Suprapubic skin (tissue), 4 donors: ENCODE measurements at regions not wholly inside any gene's neighbourhood (a gene's known extent, or its start where the extent isn't known, plus 50 kb on each side); places are given as distances from the start of the nearest gene placed in this dataset.

Experiments used
- DNase-seq, 2 donors: peaks; one replicate each; pipeline ENCODE4 v3.0.0-alpha.2; 2019; ENCODE audit warnings: low spot score in 2 of 2
- H3K27ac ChIP-seq: fragments of 200-600 bp; sonication (generic); one replicate; pipeline ENCODE4 v1.5.1; 2019
- H3K27me3 ChIP-seq: fragments of 200-600 bp; sonication (generic); one replicate; pipeline ENCODE4 v1.5.1; 2019
- H3K36me3 ChIP-seq: fragments of 200-600 bp; sonication (generic); one replicate; pipeline ENCODE4 v1.5.1; 2019
- H3K4me1 ChIP-seq: fragments of 200-600 bp; sonication (generic); one replicate; pipeline ENCODE4 v1.5.1; 2019
- H3K4me3 ChIP-seq: fragments of 200-600 bp; sonication (generic); one replicate; pipeline ENCODE4 v1.5.1; 2019; ENCODE audit warnings: mild to moderate bottlenecking
- H3K9me3 ChIP-seq: fragments of 200-600 bp; sonication (generic); one replicate; pipeline ENCODE4 v1.5.1; 2019
- EP300 ChIP-seq: sonication (generic); formaldehyde crosslinking; IDR thresholded peaks from one replicate; pipeline ENCODE4 v1.6.1; 2017; ENCODE audit warnings: antibody characterized with exemption
- POLR2A ChIP-seq, 2 donors: fragments of 450-650 bp; IDR thresholded peaks; one replicate each; pipeline ENCODE4 v1.6.1; 2017; ENCODE audit warnings: antibody characterized with exemption in 2 of 2, mild to moderate bottlenecking in 2 of 2, moderate library complexity in 2 of 2
- POLR2AphosphoS5 ChIP-seq, 3 donors: sonication (generic); formaldehyde crosslinking; IDR thresholded peaks; one replicate each; pipeline ENCODE4 v1.6.1; 2017; ENCODE audit warnings: antibody characterized with exemption in 3 of 3
- WGBS: methylation state at CpG from one replicate; pipeline ENCODE4 v1.1.5; 2018; 5-methylcytosine and 5-hydroxymethylcytosine counted together
- TF ChIP-seq, protein P1 (sequence below), 2 donors: fragments of 200-600 bp in 1 of 2; fragments of 450-650 bp in 1 of 2; sonication (generic) in 1 of 2; IDR thresholded peaks; one replicate each; pipeline ENCODE4 v1.5.1; 2016 to 2019; ENCODE audit warnings: antibody characterized with exemption in 2 of 2, mild to moderate bottlenecking in 1 of 2, moderate library complexity in 1 of 2

DNA sequence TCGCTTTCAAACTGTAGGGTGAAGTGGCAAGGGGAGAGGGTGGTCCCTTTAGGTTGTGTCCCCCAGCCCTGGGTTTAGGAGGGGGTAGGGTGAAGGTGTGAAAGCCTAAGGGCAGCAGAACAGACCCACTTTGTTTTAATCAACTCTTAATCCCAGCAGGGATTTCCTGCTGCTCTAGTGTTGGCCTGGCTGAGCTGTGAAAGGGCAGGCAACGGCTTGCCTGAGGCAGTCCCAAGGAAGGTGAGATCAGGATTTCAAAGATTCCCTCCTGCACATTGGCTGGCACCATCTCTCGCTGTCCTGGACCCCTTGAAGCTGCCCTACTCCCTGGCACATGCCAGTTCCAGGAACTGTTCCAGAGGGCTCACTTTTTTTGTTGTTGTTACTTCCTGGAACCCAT is 221.3 kb downstream of the INSC start:
- Histone ChIP-seq H3K27me3 (no peaks in the 10 kb centered on the region), H3K4me3 (no peak overlapping the region), H3K4me1 (no peaks in the 10 kb centered on the region), H3K27ac (no peak overlapping the region), H3K9me3 (no peaks in the 10 kb centered on the region), H3K36me3 (no peaks in the 10 kb centered on the region)
- TF ChIP-seq, protein P1, sequence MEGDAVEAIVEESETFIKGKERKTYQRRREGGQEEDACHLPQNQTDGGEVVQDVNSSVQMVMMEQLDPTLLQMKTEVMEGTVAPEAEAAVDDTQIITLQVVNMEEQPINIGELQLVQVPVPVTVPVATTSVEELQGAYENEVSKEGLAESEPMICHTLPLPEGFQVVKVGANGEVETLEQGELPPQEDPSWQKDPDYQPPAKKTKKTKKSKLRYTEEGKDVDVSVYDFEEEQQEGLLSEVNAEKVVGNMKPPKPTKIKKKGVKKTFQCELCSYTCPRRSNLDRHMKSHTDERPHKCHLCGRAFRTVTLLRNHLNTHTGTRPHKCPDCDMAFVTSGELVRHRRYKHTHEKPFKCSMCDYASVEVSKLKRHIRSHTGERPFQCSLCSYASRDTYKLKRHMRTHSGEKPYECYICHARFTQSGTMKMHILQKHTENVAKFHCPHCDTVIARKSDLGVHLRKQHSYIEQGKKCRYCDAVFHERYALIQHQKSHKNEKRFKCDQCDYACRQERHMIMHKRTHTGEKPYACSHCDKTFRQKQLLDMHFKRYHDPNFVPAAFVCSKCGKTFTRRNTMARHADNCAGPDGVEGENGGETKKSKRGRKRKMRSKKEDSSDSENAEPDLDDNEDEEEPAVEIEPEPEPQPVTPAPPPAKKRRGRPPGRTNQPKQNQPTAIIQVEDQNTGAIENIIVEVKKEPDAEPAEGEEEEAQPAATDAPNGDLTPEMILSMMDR (IDR thresholded peaks at IDR 0.05): no peak
- TF ChIP-seq POLR2AphosphoS5 (IDR thresholded peaks at IDR 0.05): no peak
- no peak for TF ChIP-seq POLR2A (IDR thresholded peaks at IDR 0.05)
- no peak for TF ChIP-seq EP300
- no peak for DNase-seq
- WGBS: 32% methylated on average over 3 of the region's 3 CpGs

- no peaks in the 10 kb centered on the region for H3K36me3 ChIP-seq
Observed at GRCh38 chr11:15339302-15339701, 224.6 kb downstream of the INSC start.

DNA sequence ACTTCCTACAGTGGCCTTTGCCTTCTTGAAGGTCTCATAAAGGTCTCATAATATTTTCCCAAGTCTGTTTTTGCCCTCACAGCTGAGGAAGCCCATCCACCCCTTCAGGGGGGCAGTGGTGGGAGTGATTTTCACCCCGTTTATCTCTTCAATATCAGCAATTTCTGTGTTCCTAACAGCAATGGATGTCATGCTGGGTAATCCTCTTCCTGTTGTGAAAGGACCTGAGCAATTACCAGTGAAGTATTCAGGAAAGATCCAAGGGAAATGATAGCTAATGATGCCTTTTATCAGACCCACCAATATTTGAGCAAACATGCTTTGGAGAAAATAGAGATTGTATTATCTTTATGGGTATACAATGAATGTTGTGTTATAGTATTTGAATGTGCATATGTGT is 226.9 kb downstream of the INSC start:
- DNase-seq: no peak
- no peaks in the 10 kb centered on the region for H3K4me1 ChIP-seq
- H3K36me3 ChIP-seq: no peaks in the 10 kb centered on the region
- H3K27me3 ChIP-seq: no peaks in the 10 kb centered on the region
- H3K4me3 ChIP-seq: no peak overlapping the region
- WGBS: 71% methylated on average over 1 of the region's 1 CpG
- H3K9me3 ChIP-seq: no peaks in the 10 kb centered on the region
- TF ChIP-seq POLR2AphosphoS5 (IDR thresholded peaks at IDR 0.05) (no peak), POLR2A (IDR thresholded peaks at IDR 0.05) (no peak), EP300 (no peak)
- TF ChIP-seq, protein P1 (IDR thresholded peaks at IDR 0.05): no peak
- H3K27ac ChIP-seq: no peak overlapping the region

More at GRCh38 chr11:15339302-15339701, 224.6 kb downstream of the INSC start:
- no peak overlapping the region for H3K27ac ChIP-seq
- no peaks in the 10 kb centered on the region for H3K4me1 ChIP-seq
- TF ChIP-seq POLR2AphosphoS5 (IDR thresholded peaks at IDR 0.05) (no peak), EP300 (no peak), POLR2A (IDR thresholded peaks at IDR 0.05) (no peak)
- TF ChIP-seq, protein P1 (IDR thresholded peaks at IDR 0.05): no peak
- no peaks in the 10 kb centered on the region for H3K9me3 ChIP-seq
- H3K4me3 ChIP-seq: no peak overlapping the region
- 78% methylated on average over 1 of the region's 1 CpG for WGBS
- no peak for DNase-seq
- H3K27me3 ChIP-seq: no peaks in the 10 kb centered on the region

GRCh38 chr11:15342163-15342562 is 227.4 kb downstream of the INSC start:
- no peaks in the 10 kb centered on the region for H3K4me1 ChIP-seq
- 61% methylated on average over 2 of the region's 2 CpGs for WGBS
- no peaks in the 10 kb centered on the region for H3K9me3 ChIP-seq
- no peak overlapping the region for H3K4me3 ChIP-seq
- TF ChIP-seq POLR2A (IDR thresholded peaks at IDR 0.05) (no peak), POLR2AphosphoS5 (IDR thresholded peaks at IDR 0.05) (no peak), EP300 (no peak)
- TF ChIP-seq, protein P1 (IDR thresholded peaks at IDR 0.05): no peak
- H3K27me3 ChIP-seq: no peaks in the 10 kb centered on the region
- DNase-seq: no peak
- no peaks in the 10 kb centered on the region for H3K36me3 ChIP-seq
- H3K27ac ChIP-seq: no peak overlapping the region

GRCh38 chr11:15346907-15347306 is 232.2 kb downstream of the INSC start:
- DNase-seq: no peak
- no peaks in the 10 kb centered on the region for H3K4me1 ChIP-seq
- H3K9me3 ChIP-seq: no peaks in the 10 kb centered on the region
- TF ChIP-seq POLR2AphosphoS5 (IDR thresholded peaks at IDR 0.05) (no peak), POLR2A (IDR thresholded peaks at IDR 0.05) (no peak), EP300 (no peak)
- TF ChIP-seq, protein P1 (IDR thresholded peaks at IDR 0.05): no peak
- no peak overlapping the region for H3K4me3 ChIP-seq
- H3K36me3 ChIP-seq: no peaks in the 10 kb centered on the region
- 39% methylated on average over 4 of the region's 4 CpGs for WGBS
- H3K27ac ChIP-seq: no peak overlapping the region
- no peaks in the 10 kb centered on the region for H3K27me3 ChIP-seq
